Caco-2 (cell line): ENCODE measurements at regions not wholly inside any gene's neighbourhood (a gene's known extent, or its start where the extent isn't known, plus 50 kb on each side); places are given as distances from the start of the nearest gene placed in this dataset.
A peak's percentile ranks its signal among the peaks of the same experiment; 100 is the strongest.

Source experiments
- BruUV-seq: library from RNA; stranded (reverse); fragments of 400-500 nt; replicated peaks from 2 replicates; lab custom pipeline; 2021; lab: Mats Ljungman, UMichigan
- CTCF ChIA-PET: fragments of 300-600 bp; sonication (Branson Sonifier 250); formaldehyde crosslinking; loops from one replicate; lab custom pipeline; 2022; ENCODE audit warnings: antibody characterized with exemption; lab: Charles Lee
- POLR2A ChIA-PET: fragments of 300-600 bp; sonication (Branson Sonifier 250); formaldehyde crosslinking; loops from one replicate; lab custom pipeline; 2022; ENCODE audit warnings: antibody characterized with exemption; lab: Charles Lee
- DNase-seq, 2 experiments: peaks; one replicate each; pipeline versions ENCODE4 v3.0.0 to v3.0.0-alpha.2; 2020 to 2022
- H3K27me3 ChIP-seq: replicated peaks from 2 replicates; pipeline ENCODE4 v1.6.0; 2011; ENCODE audit warnings: low read length; ENCODE audit not compliant: control insufficient read depth, insufficient read depth
- H3K36me3 ChIP-seq: 2 replicates; pipeline ENCODE4 v1.5.1; 2011; ENCODE audit warnings: low read length; ENCODE audit not compliant: control insufficient read depth, insufficient read depth
- H3K4me1 ChIP-seq: fragments of 250-450 bp; sonication (Bioruptor Pico); 2 replicates; pipeline ENCODE4 v1.5.1; 2020; ENCODE audit warnings: mild to moderate bottlenecking
- H3K4me3 ChIP-seq: 2 replicates; pipeline ENCODE4 v1.5.1; 2011; ENCODE audit warnings: low read depth, mild to moderate bottlenecking, control low read depth, low read length
- H3K9me3 ChIP-seq: fragments of 250-450 bp; sonication (Bioruptor Pico); 2 replicates; pipeline ENCODE4 v1.5.1; 2020; ENCODE audit warnings: mild to moderate bottlenecking, moderate library complexity
- H3K27ac Mint-ChIP-seq: one replicate; pipeline ENCODE4 v1.8.0; 2022; ENCODE audit warnings: mixed read lengths; ENCODE audit not compliant: unreplicated experiment
- H3K27me3 Mint-ChIP-seq: one replicate; pipeline ENCODE4 v1.8.0; 2022; ENCODE audit warnings: mixed read lengths; ENCODE audit not compliant: insufficient read depth, unreplicated experiment
- H3K36me3 Mint-ChIP-seq: one replicate; pipeline ENCODE4 v1.8.0; 2022; ENCODE audit warnings: mild to moderate bottlenecking, mixed read lengths; ENCODE audit not compliant: insufficient read depth, unreplicated experiment
- H3K4me1 Mint-ChIP-seq: one replicate; pipeline ENCODE4 v1.8.0; 2022; ENCODE audit warnings: low read depth, mixed read lengths; ENCODE audit not compliant: unreplicated experiment
- H3K4me3 Mint-ChIP-seq: one replicate; pipeline ENCODE4 v1.8.0; 2022; ENCODE audit warnings: mild to moderate bottlenecking, moderate library complexity, mixed read lengths; ENCODE audit not compliant: unreplicated experiment
- H3K9me3 Mint-ChIP-seq: one replicate; pipeline ENCODE4 v1.8.0; 2022; ENCODE audit warnings: mixed read lengths; ENCODE audit not compliant: unreplicated experiment
- CTCF ChIP-seq, 2 experiments: fragments of 200-600 bp in 1 of 2; IDR thresholded peaks; 1 replicate in 1 of 2; 2 replicates in 1 of 2; pipeline versions ENCODE4 v1.5.1 to v1.8.0; 2011 to 2022; ENCODE audit warnings: antibody characterized with exemption in 1 of 2, control low read depth in 1 of 2, inconsistent platforms in 1 of 2, low read depth in 1 of 2, low read length in 1 of 2, mild to moderate bottlenecking in 1 of 2, moderate library complexity in 1 of 2; ENCODE audit not compliant: insufficient read depth in 1 of 2, severe bottlenecking in 1 of 2, unreplicated experiment in 1 of 2
- intact Hi-C: fragments of 100-400 bp; cut with micrococcal nuclease; formaldehyde crosslinking; loops from one replicate; pipeline ENCODE4 v1.10.0; 2022; ENCODE audit not compliant: unreplicated experiment

GRCh38 chr4:15162465-15163283 lies 160.4 kb downstream of the CPEB2 start:
- Mint-ChIP-seq H3K9me3 (peaks cover 3% of the 10 kb centered on the region), H3K27ac (no peak overlapping the region), H3K27me3 (peaks cover 6% of the 10 kb centered on the region), H3K4me3 (no peak overlapping the region), H3K36me3 (no peaks in the 10 kb centered on the region), H3K4me1 (peaks cover 7% of the 10 kb centered on the region)
- H3K27me3 ChIP-seq, result no peaks in the 10 kb centered on the region
- intact Hi-C loops, result loop anchor here (1.0 to 10.0 kb wide), 2 partner anchors 119 to 288 kb away; no protein-coding TSS in a partner anchor
- POLR2A ChIA-PET, result no interaction called here
- BruUV-seq, result no TSS peak
- CTCF ChIA-PET, result no interaction called here
- no peak overlapping the region for H3K4me3 ChIP-seq
- no peaks in the 10 kb centered on the region for H3K36me3 ChIP-seq
- DNase-seq, result no peak
- TF ChIP-seq CTCF (IDR thresholded peaks at IDR 0.05; ENCODE audit: insufficient read depth in 1 of 2, low read depth in 1 of 2, low read length in 1 of 2, severe bottlenecking in 1 of 2, unreplicated experiment in 1 of 2), result peak; percentile 13 to 21
- H3K4me1 ChIP-seq, result no peaks in the 10 kb centered on the region
- no peaks in the 10 kb centered on the region for H3K9me3 ChIP-seq

GRCh38 chr4:15163284-15163645 lies 161.0 kb downstream of the CPEB2 start:
- no TSS peak for BruUV-seq
- H3K27me3 ChIP-seq, result no peaks in the 10 kb centered on the region
- no peaks in the 10 kb centered on the region for H3K4me1 ChIP-seq
- POLR2A ChIA-PET, result no interaction called here
- Mint-ChIP-seq H3K9me3 (no peaks in the 10 kb centered on the region), H3K4me3 (no peak overlapping the region), H3K27me3 (peaks cover 6% of the 10 kb centered on the region), H3K36me3 (no peaks in the 10 kb centered on the region), H3K4me1 (peaks cover 7% of the 10 kb centered on the region), H3K27ac (no peak overlapping the region)
- H3K4me3 ChIP-seq, result no peak overlapping the region
- intact Hi-C loops, result loop anchor here (10.0 kb wide), 1 partner anchor 288 kb away; no protein-coding TSS in a partner anchor
- CTCF ChIA-PET, result no interaction called here
- DNase-seq, result no peak
- no peaks in the 10 kb centered on the region for H3K9me3 ChIP-seq
- no peak for TF ChIP-seq CTCF (IDR thresholded peaks at IDR 0.05; ENCODE audit: insufficient read depth in 1 of 2, low read depth in 1 of 2, low read length in 1 of 2, severe bottlenecking in 1 of 2, unreplicated experiment in 1 of 2)
- H3K36me3 ChIP-seq, result no peaks in the 10 kb centered on the region

- Mint-ChIP-seq H3K27ac (no peak overlapping the region), H3K4me3 (no peak overlapping the region), H3K36me3 (no peaks in the 10 kb centered on the region), H3K4me1 (peaks cover 7% of the 10 kb centered on the region), H3K27me3 (peaks cover 6% of the 10 kb centered on the region), H3K9me3 (no peaks in the 10 kb centered on the region)
- BruUV-seq, result no TSS peak
- ChIA-PET CTCF (no interaction called here), POLR2A (no interaction called here)
- intact Hi-C loops, result loop anchor here (10.0 kb wide), 1 partner anchor 290 kb away; no protein-coding TSS in a partner anchor
- no peak for TF ChIP-seq CTCF (IDR thresholded peaks at IDR 0.05; ENCODE audit: insufficient read depth in 1 of 2, low read depth in 1 of 2, low read length in 1 of 2, severe bottlenecking in 1 of 2, unreplicated experiment in 1 of 2)
- Histone ChIP-seq H3K4me3 (no peak overlapping the region), H3K9me3 (no peaks in the 10 kb centered on the region), H3K4me1 (no peaks in the 10 kb centered on the region), H3K36me3 (no peaks in the 10 kb centered on the region), H3K27me3 (no peaks in the 10 kb centered on the region)
- DNase-seq, result no peak
Observed at GRCh38 chr4:15164571-15164970, 162.3 kb downstream of the CPEB2 start.
